DMS79 (cell line): ENCODE measurements at regions not wholly inside any gene's neighbourhood (a gene's known extent, or its start where the extent isn't known, plus 50 kb on each side); places are given as distances from the start of the nearest gene placed in this dataset.

Experiments
- DNase-seq: peaks from one replicate; lab custom pipeline; 2025; lab: John Stamatoyannopoulos, UW

GRCh38 chr2:2528846-2529245 is 197.8 kb upstream of the MYT1L start:
- DNase-seq = no peak

- no peak for DNase-seq
Measured at GRCh38 chr2:2527148-2527547, 196.1 kb upstream of the MYT1L start.

- no peak for DNase-seq
Measured at GRCh38 chr2:2524348-2524941, 193.4 kb upstream of the MYT1L start.

- DNase-seq = no peak
Measured at GRCh38 chr2:2523461-2524347, 192.6 kb upstream of the MYT1L start.

- DNase-seq = no peak
Measured at GRCh38 chr2:2520401-2520811, 189.3 kb upstream of the MYT1L start.

GRCh38 chr2:2519381-2519780 is 188.3 kb upstream of the MYT1L start:
- no peak for DNase-seq

GRCh38 chr2:2517399-2517798 is 186.3 kb upstream of the MYT1L start:
- no peak for DNase-seq

GRCh38 chr2:2516386-2516785 is 185.3 kb upstream of the MYT1L start:
- no peak for DNase-seq

- no peak for DNase-seq
Measured at GRCh38 chr2:2512931-2513330, 181.9 kb upstream of the MYT1L start.

GRCh38 chr2:2507417-2507997 is 176.4 kb upstream of the MYT1L start:
- DNase-seq = no peak

GRCh38 chr2:2506536-2506935 is 175.5 kb upstream of the MYT1L start:
- no peak for DNase-seq

- no peak for DNase-seq
Measured at GRCh38 chr2:2505604-2506003, 174.5 kb upstream of the MYT1L start.

- DNase-seq = no peak
Measured at GRCh38 chr2:2503864-2504418, 172.9 kb upstream of the MYT1L start.

- DNase-seq = no peak
Measured at GRCh38 chr2:2502201-2502549, 171.1 kb upstream of the MYT1L start.

- DNase-seq = no peak
Measured at GRCh38 chr2:2501454-2502200, 170.6 kb upstream of the MYT1L start.

- DNase-seq = no peak
Measured at GRCh38 chr2:2495606-2496005, 164.5 kb upstream of the MYT1L start.

GRCh38 chr2:2493496-2493895 is 162.4 kb upstream of the MYT1L start:
- no peak for DNase-seq

- no peak for DNase-seq
Measured at GRCh38 chr2:2492800-2493199, 161.7 kb upstream of the MYT1L start.

- DNase-seq = no peak
Measured at GRCh38 chr2:2491964-2492363, 160.9 kb upstream of the MYT1L start.

GRCh38 chr2:2484301-2484700 is 153.2 kb upstream of the MYT1L start:
- peak; percentile 91 for DNase-seq

GRCh38 chr2:2482851-2483250 is 151.8 kb upstream of the MYT1L start:
- DNase-seq = no peak

GRCh38 chr2:2472881-2473280 is 141.8 kb upstream of the MYT1L start:
- DNase-seq = no peak
